NOMO-1 (cell line): ENCODE measurements at regions not wholly inside any gene's neighbourhood (a gene's known extent, or its start where the extent isn't known, plus 50 kb on each side); places are given as distances from the start of the nearest gene placed in this dataset.
A peak's percentile ranks its signal among the peaks of the same experiment; 100 is the strongest.

Source experiments
- DNase-seq, 2 experiments: peaks; one replicate each; lab custom pipeline; 2025; ENCODE audit not compliant: unreplicated experiment in 2 of 2; lab: John Stamatoyannopoulos, UW

- DNase-seq: no peak
These were observed 55.2 kb upstream of the KCNH8 start for GRCh38 chr3:19093084-19093483.

GRCh38 chr3:19077388-19077787 is 70.9 kb upstream of the KCNH8 start:
- DNase-seq: no peak

GRCh38 chr3:19075037-19075436 is 73.3 kb upstream of the KCNH8 start:
- no peak for DNase-seq

- no peak for DNase-seq
These were observed 73.9 kb upstream of the KCNH8 start for GRCh38 chr3:19074257-19074900.

DNA sequence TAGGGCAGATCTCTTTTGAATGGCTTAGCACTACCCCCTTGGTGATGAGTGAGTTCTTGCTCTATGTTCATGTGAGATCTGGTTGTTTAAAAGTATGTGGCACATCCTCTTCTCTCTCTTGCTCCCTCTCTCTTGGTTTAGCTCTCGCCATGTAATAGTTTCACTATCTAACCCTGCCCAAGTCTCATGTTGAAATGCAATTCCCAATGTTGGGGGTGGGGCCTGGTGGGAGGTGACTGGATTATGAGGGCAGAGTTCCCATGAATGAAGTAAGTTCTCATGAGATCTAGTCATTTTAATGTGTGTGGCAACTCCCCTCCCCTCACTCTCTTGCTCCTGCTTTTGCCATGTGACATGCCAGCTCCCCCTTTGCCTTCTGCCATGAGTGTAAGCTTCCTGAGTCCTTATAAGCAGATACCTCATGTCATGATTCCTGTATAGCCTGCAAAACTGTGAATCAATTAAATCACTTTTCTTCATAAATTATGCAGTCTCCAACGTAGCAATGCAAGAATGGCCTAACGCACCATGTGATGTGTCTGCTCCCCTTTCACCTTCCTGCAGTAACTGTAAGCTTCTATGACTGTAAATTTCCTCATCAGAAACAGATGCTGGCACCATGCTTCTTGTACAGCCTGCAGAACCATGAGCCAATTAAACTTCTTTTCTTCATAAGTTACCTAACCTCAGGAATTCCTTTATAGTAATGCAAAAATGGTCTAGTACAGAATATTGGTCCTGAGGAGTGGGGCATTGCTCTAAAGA is 74.8 kb upstream of the KCNH8 start:
- DNase-seq: no peak

DNA sequence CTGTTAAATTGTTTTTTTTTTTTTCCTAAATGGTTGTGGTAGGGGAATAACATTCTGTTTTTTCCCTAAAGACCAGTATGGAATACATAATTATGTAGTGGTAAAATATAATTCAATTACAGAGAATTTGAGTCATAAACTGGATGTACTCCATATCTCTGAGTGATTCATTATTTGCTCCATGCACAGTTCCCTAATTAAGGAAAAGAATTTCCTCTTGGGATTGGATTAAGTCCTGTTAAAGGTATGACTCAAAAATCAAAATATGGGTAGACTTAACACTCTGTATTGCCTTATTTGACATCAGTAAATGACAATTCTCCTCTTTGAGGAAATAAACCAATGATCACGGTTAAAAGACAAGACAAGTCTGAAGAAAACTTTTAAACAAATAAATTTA is 78.0 kb upstream of the KCNH8 start:
- DNase-seq: no peak

- DNase-seq: no peak
These were observed 83.3 kb upstream of the KCNH8 start for GRCh38 chr3:19065027-19065426.

DNA sequence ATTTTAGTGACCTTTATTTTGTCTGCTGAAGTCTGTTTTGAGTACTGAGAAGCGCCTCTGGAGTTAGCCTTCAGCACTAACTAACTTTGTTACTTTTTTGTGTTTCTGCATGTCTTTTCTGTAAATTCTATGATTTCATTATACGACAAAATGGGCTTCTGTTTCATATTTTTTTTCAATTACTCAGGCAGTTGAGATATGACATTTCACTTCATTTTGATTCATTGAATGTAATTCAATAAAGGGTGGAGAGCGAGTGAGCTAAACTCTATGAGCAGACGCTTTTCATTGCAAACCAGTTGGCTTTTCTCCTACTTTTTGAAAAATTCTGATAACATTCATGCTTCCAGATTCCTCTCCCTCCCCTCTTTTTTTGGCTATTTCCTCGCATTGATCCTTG is 84.4 kb upstream of the KCNH8 start:
- DNase-seq: no peak

DNA sequence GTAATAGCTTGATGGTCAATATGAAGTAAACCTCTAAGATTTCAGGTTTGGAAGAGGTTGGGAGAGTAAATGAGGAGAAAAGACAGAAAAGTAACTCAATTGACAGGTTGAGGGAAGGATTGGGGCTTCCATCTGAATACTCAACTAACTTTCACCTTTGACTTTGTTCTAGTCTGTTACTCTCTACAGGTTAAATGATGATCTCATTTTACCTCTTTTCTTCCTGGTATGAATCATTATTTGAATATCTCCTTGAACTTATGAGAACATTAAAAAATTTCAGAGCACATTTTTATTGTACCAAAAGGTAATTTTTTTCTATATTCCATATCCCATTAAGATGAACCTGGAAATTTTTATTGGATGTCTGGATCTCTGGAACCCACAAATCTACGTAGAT is 87.9 kb upstream of the KCNH8 start:
- no peak for DNase-seq

DNA sequence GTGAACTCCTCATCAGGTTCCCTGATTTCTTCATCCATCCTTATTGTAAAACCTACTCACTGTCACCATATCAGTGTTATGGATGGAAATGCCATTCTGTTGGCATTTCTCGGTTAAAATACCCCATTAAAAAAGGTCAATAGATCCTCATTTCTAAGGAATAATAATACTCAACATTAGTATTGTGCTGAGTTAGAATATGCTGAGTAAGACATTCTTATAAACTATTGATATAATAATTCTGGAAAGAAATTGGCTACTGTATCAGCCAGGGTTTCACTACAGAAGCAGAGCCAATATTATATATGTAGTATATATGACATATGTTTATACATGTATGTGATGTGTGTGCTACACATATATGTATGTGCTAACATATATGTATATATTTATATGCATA is 95.4 kb upstream of the KCNH8 start:
- DNase-seq: no peak

DNA sequence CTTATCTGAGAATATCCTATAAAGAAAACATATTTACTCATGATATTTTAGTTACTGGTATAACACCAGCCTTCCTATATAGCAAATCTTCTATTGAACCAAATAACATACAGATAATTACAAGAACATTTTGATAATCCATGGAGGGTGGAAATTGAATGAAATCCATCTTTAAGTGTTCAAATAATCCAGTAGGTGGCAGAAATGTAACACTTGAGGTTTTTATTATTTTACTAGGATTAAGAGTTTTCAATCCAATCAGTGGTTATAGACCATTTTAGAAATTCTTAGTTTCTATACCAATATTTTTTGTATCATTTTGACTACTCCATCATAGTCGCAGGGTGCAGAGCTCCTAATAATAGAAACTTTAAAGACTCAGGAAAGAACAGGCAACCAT is 101.9 kb upstream of the KCNH8 start:
- peak in 1 of 2 experiments; percentile 14 for DNase-seq

GRCh38 chr3:19030522-19030839 is 117.8 kb upstream of the KCNH8 start:
- no peak for DNase-seq

GRCh38 chr3:19029837-19030521 is 118.3 kb upstream of the KCNH8 start:
- no peak for DNase-seq

DNA sequence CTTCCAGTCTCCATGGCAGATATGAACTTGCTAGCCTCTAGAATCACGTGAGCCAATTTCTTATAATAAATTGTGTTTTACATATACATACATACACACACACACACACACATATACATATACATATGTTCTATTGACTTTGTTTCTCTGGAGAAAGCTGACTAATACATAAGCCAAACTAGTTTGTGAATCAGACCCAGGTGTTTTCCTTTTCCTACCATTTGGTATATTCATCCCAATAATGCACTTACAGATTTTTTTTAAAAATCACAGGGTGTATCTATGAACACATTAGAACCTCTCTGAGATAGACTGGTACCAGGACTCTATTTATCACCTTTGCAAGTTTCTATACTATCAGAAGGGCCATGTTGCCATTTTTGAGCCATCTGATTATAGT is 122.9 kb upstream of the KCNH8 start:
- no peak for DNase-seq

GRCh38 chr3:19022546-19022945 is 125.8 kb upstream of the KCNH8 start:
- no peak for DNase-seq

DNA sequence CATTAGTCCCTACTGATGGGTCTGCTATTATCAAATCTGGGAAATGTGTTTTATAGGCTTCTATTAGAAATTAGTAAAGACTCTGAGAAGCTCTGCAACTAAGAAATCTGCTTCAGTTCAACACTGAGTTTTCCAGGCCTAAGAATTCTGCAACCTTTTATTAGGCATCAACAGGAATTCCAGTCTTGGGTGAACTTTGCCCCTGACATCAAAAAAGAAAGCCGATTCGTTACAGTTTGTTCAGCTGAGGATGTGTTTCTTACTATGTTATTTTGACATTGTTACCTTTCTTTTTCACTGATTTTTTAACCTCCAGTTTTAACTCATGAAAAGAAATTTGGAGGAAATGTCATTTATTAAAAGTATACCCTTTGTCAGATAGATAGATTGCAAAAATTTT is 131.5 kb upstream of the KCNH8 start:
- DNase-seq: no peak

DNA sequence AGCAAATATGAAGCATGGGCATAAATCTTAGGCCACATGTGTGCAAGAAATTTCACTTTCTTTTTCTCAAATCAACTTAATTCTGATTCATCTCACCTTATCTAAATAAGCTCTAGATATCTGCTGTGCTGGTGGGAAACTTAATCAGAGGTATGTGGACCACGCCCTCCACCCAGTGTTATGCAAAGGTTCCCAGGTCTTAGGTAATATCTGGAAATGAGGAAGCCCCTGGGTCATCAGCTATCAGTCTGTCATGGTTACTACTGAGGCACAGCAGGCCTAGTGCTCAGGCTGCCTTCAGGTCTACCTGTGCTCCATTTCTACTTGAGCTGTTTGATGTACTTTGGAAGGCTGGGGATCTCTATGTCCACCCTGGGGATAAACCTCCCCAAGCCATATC is 134.4 kb upstream of the KCNH8 start:
- no peak for DNase-seq

DNA sequence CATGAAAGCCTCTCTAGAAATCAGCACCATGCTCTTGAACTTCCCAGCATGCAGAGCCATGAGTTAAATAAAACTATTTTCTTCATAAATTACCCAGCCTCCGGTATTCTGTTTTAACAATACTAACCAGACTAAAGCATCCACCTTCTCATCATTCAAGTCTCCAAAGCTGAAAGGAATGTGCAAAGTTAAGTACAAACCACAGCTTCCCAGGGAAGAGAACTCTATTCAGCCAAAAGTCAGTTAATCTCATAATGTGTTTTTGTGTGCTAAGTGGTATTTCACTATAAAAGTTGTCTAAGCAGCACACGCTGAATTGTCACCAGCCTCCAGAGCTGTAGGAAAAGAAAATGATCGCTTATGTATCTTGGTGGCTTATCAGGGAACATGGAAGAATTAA is 135.5 kb upstream of the KCNH8 start:
- no peak for DNase-seq

DNA sequence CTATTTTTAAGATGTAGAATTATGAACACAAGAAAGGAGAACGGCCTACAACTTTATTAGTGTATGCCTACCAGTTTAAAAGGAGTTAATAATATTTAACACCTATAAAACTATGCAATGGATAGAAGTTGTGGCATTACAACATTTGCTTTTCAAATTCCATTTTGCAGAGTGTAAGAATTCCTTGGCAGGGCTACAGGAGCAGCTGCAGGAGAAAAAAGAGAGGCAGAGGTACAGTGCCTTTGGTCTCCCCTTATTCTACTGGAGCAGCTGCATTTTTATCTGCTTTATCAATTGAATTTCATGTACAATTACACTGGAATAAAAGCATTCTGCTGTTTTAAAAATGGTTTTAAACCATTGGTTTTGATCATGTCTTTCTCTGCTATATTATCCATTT is 145.7 kb upstream of the KCNH8 start:
- no peak for DNase-seq

GRCh38 chr3:18998069-18998468 is 150.2 kb upstream of the KCNH8 start:
- no peak for DNase-seq

DNA sequence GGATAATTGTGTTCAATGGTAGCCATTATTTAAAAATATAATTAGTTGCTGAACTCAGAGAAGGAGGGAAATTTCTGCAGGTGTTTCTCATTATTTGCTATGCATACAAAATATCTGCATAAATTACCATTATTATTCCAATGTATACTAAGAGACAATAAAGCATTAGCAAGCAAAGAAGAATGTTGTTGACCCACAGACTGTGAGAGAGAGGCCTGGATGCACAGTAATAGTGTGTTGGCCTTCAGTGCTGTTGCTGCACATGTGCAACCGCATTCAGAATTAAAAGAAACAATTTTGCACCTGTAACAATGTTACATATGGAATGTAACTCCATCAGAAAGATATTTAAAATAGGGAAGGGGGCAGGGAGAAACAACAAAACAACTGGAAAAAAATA is 155.6 kb upstream of the KCNH8 start:
- DNase-seq: no peak

DNA sequence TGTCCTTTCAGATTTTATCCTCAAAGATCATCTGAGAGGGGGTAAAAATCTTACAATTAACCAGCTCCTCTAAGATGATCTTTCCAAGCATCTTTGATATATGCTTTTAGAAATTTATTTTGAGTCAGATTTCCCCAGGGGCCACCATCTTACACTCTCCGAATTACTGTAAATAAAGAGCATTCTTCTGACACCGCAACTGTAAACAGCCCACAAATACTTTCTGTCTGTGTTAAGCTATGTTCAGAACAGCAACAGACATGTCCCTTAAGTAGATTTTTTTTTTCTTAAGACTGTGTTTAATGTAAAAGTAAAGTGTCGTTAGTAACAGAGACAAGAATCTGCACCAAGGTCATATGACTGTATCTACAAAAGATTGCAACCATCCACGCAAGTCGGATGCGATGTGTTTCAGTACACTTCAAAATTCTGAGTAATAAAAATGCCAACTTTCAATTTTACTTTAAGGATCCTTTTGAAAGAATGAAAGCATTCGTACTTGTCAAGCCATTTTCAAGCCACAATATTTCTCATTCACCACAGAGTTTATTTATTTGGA is 159.0 kb upstream of the KCNH8 start:
- DNase-seq: no peak
